NT2/D1 (cell line): ENCODE measurements at regions not wholly inside any gene's neighbourhood (a gene's known extent, or its start where the extent isn't known, plus 50 kb on each side); places are given as distances from the start of the nearest gene placed in this dataset.

Experiments used
- SUZ12 ChIP-seq: IDR thresholded peaks from 2 replicates; pipeline ENCODE4 v1.6.1; 2011; ENCODE audit not compliant: insufficient read length, insufficient read depth; ENCODE audit errors: extremely low read depth
- YY1 ChIP-seq: IDR thresholded peaks from 2 replicates; pipeline ENCODE4 v1.6.1; 2011; ENCODE audit not compliant: insufficient read length, insufficient read depth
- ZNF274 ChIP-seq: IDR thresholded peaks from 2 replicates; pipeline ENCODE4 v1.6.1; 2011; ENCODE audit warnings: mild to moderate bottlenecking, low read depth, low read length

GRCh38 chr16:85360323-85361277, 248.3 kb upstream of the CIBAR2 start:
- TF ChIP-seq ZNF274 (no peak), YY1 (no peak), SUZ12 (no peak)
